BJ (cell line): ENCODE measurements at regions not wholly inside any gene's neighbourhood (a gene's known extent, or its start where the extent isn't known, plus 50 kb on each side); places are given as distances from the start of the nearest gene placed in this dataset.

Experiments
- CTCF ChIA-PET: fragments of 350-600 bp; formaldehyde crosslinking; extraction: SDS; loops from one replicate; lab custom pipeline; 2021; ENCODE audit warnings: antibody characterized with exemption, inconsistent platforms; lab: Yijun Ruan, JAX
- POLR2A ChIA-PET: fragments of 300-600 bp; sonication (Branson Sonifier 250); formaldehyde crosslinking; extraction: SDS; loops from one replicate; lab custom pipeline; 2021; ENCODE audit warnings: antibody characterized with exemption; lab: Charles Lee
- DNase-seq: peaks from one replicate; pipeline ENCODE4 v3.0.0-alpha.2; 2011; ENCODE audit warnings: low read depth
- H3K27me3 ChIP-seq: 2 replicates; pipeline ENCODE4 v1.6.0; 2011; ENCODE audit warnings: low read length; ENCODE audit not compliant: control insufficient read depth, insufficient read depth
- H3K36me3 ChIP-seq: 2 replicates; pipeline ENCODE4 v1.5.1; 2011; ENCODE audit warnings: low read length; ENCODE audit not compliant: control insufficient read depth, insufficient read depth
- H3K4me3 ChIP-seq: 2 replicates; pipeline ENCODE4 v1.5.1; 2011; ENCODE audit warnings: low read depth, mild to moderate bottlenecking, control low read depth, low read length
- TF ChIP-seq, protein P1 (sequence below): IDR thresholded peaks from 2 replicates; pipeline ENCODE4 v1.5.1; 2011; ENCODE audit warnings: low read depth, mild to moderate bottlenecking, control low read depth, inconsistent platforms, low read length, moderate library complexity; ENCODE audit not compliant: insufficient read depth

DNA sequence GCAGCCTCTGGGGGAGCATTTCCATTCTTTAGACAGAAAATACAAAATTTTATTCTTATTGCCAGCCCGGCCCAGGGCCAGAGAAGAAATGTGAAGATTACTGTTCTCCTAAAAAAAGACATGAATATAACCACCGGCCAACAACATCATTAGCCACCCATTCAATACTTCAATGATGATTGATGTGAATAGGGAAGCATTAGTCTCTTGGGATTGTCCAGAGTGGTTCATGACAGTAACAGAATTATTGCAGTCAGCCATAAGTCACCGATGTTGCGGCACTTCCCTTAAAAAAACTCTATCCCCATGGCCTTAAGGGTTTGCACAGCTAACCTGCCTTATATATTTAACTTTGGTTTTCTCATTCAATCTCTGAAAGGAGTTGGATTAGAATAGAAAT is 418.7 kb downstream of the CENPC start:
- ChIA-PET CTCF (no interaction called here), POLR2A (no interaction called here)
- no peak for DNase-seq
- Histone ChIP-seq H3K36me3 (no peaks in the 10 kb centered on the region), H3K27me3 (no peaks in the 10 kb centered on the region), H3K4me3 (no peak overlapping the region)
- TF ChIP-seq, protein P1, sequence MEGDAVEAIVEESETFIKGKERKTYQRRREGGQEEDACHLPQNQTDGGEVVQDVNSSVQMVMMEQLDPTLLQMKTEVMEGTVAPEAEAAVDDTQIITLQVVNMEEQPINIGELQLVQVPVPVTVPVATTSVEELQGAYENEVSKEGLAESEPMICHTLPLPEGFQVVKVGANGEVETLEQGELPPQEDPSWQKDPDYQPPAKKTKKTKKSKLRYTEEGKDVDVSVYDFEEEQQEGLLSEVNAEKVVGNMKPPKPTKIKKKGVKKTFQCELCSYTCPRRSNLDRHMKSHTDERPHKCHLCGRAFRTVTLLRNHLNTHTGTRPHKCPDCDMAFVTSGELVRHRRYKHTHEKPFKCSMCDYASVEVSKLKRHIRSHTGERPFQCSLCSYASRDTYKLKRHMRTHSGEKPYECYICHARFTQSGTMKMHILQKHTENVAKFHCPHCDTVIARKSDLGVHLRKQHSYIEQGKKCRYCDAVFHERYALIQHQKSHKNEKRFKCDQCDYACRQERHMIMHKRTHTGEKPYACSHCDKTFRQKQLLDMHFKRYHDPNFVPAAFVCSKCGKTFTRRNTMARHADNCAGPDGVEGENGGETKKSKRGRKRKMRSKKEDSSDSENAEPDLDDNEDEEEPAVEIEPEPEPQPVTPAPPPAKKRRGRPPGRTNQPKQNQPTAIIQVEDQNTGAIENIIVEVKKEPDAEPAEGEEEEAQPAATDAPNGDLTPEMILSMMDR: no peak

DNA sequence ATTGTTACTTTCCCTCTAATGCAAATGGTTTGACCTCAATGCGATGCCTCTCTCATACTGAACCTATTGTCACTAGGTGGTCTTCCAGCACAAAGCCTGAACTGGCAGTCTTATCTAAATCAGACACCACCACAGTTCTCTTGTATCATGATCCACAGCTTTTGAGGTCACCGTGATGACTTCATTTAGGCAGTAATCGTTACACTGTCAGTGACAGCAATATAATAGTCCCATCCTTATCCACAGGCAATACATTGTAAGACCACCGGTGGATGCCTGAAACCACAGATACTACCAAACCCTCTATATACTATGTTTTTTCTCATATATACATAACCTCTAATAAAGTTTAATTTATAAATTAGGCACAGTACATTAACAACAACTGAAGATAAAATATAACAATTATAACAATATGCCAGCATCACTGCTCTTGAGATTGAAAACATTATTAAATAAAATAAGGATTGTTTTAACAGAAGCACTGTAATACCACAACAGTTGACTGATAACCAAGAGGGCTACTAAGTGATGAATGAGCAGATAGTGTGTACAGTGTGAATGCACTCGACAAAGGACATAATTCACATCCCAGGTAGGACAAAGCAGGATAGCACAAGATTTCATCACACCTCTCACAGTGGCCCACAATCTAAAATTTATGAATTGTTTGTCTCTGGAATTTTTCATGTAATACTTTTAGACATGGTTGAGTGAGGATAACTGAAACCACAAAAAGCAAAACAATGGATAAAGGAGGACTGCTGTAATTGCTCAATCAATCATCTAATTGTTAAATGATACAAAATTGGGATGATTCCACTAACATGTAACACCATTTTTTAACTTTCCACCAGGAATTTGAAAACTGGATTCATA is 419.4 kb downstream of the CENPC start:
- DNase-seq: no peak
- no peak overlapping the region for H3K4me3 ChIP-seq
- H3K36me3 ChIP-seq: no peaks in the 10 kb centered on the region
- TF ChIP-seq, protein P1: no peak
- CTCF ChIA-PET: no interaction called here
- no peaks in the 10 kb centered on the region for H3K27me3 ChIP-seq
- POLR2A ChIA-PET: no interaction called here

DNA sequence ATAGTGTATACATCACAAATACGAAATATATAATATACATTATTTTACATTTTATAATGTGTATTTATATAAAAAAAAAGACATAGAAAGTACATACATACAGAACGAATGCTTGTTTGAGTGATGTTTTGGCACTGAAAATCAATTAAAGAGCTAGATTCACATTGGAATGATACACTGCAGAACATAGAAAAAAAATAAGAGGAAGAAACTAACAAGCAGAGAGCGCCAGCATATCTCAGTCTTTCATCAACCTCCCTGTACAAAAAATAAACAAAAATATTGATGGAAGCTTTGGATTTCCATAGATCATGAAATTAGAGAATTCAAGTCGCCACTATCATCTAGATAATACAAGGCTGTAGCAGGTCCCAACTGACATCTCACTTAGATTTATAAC is 420.6 kb downstream of the CENPC start:
- DNase-seq: no peak
- Histone ChIP-seq H3K27me3 (no peaks in the 10 kb centered on the region), H3K36me3 (no peaks in the 10 kb centered on the region), H3K4me3 (no peak overlapping the region)
- ChIA-PET POLR2A (no interaction called here), CTCF (no interaction called here)
- TF ChIP-seq, protein P1: no peak

DNA sequence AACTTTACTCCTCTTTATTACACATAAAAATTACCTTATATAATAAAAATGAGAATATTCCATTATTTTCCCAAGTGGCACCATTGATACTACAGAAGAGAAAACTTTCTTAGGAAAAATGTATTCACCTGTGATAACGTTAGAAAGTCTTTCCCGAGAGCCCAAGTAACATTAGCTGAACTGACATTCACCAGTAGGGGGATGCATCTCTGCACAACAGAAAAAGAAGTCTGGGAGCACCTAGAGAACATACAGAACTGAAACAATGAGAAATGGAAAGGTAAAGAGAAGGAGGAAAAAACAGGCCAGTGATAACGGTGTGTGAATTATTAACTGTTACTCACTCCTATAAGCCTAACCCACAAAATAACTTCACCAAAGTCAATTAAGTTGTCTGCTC is 423.3 kb downstream of the CENPC start:
- no peak for DNase-seq
- Histone ChIP-seq H3K36me3 (no peaks in the 10 kb centered on the region), H3K4me3 (no peak overlapping the region), H3K27me3 (no peaks in the 10 kb centered on the region)
- POLR2A ChIA-PET: no interaction called here
- TF ChIP-seq, protein P1: no peak
- CTCF ChIA-PET: no interaction called here

DNA sequence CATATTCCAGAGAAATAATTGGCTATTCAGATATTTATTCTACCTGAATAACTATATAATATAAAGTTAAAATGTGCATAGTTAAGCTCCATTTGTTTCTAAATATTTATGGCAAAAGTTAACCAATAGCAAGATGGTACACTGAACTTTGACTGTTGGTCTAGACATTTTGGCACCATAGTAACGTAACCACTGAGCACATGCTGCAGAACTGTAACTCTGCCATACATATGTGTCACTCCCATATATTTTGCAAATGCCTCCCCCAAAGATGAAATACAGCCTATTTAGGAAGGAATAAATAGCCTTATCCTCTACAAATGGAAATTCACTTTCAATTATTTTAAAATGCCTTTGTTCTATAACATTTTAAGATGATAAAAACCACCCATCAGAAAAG is 424.9 kb downstream of the CENPC start:
- no peak overlapping the region for H3K4me3 ChIP-seq
- ChIA-PET POLR2A (no interaction called here), CTCF (interaction anchor here (0.5 kb wide), 1 partner anchor 314 kb away, joined by 3 read pairs; no protein-coding TSS in a partner anchor)
- H3K36me3 ChIP-seq: no peaks in the 10 kb centered on the region
- no peak for DNase-seq
- TF ChIP-seq, protein P1: no peak
- no peaks in the 10 kb centered on the region for H3K27me3 ChIP-seq
